B cell (primary cell): ENCODE measurements at regions not wholly inside any gene's neighbourhood (a gene's known extent, or its start where the extent isn't known, plus 50 kb on each side); places are given as distances from the start of the nearest gene placed in this dataset.

Experiments used
- ATAC-seq: fragments of 200-7000 bp; cut with Tn5 transposase; one replicate; pipeline ENCODE4 v1.10.0; 2021; ENCODE audit warnings: low read depth, mild to moderate bottlenecking, moderate number of reproducible peaks, moderate library complexity
- CTCF ChIA-PET: fragments of 350-600 bp; sonication (Branson Sonifier 250); formaldehyde crosslinking; loops from one replicate; lab custom pipeline; 2021; ENCODE audit warnings: antibody characterized with exemption, inconsistent platforms; lab: Charles Lee
- POLR2A ChIA-PET: fragments of 350-600 bp; sonication (Branson Sonifier 250); formaldehyde crosslinking; loops from one replicate; lab custom pipeline; 2021; ENCODE audit warnings: antibody characterized with exemption; lab: Charles Lee
- DNase-seq: peaks from one replicate; pipeline ENCODE4 v3.0.0; 2013
- H2AFZ ChIP-seq: 2 replicates; pipeline ENCODE4 v1.6.1; 2012; ENCODE audit warnings: mild to moderate bottlenecking, low read depth, low read length; ENCODE audit not compliant: insufficient read depth, poor library complexity, severe bottlenecking
- H3K27ac ChIP-seq, 2 donors: 1 replicate in 1 of 2; 2 replicates in 1 of 2; pipeline ENCODE4 v1.5.1; 2012 to 2013; ENCODE audit warnings: low read length in 2 of 2, mild to moderate bottlenecking in 2 of 2, moderate library complexity in 1 of 2
- H3K27me3 ChIP-seq, 4 experiments: fragments of 200-600 bp in 1 of 4; sonication (generic) in 1 of 4; replicated peaks in 1 of 4; 1 replicate in 2 of 4; 2 replicates in 2 of 4; pipeline versions ENCODE4 v1.6.1 to v1.7.0; 2013 to 2016; ENCODE audit warnings: low read length in 3 of 4, mild to moderate bottlenecking in 2 of 4, mixed read lengths in 1 of 4, moderate library complexity in 1 of 4; ENCODE audit not compliant: insufficient read depth in 4 of 4, control insufficient read depth in 3 of 4; ENCODE audit errors: control extremely low read depth in 1 of 4
- H3K36me3 ChIP-seq, 2 experiments: replicated peaks in 1 of 2; 1 replicate in 1 of 2; 2 replicates in 1 of 2; pipeline versions ENCODE4 v1.6.1 to v1.7.1; 2013; ENCODE audit warnings: low read length in 1 of 2; ENCODE audit not compliant: insufficient read depth in 2 of 2, control insufficient read depth in 1 of 2; ENCODE audit errors: control extremely low read depth in 1 of 2, extremely low read depth in 1 of 2
- H3K4me1 ChIP-seq, 2 donors: fragments of 200-600 bp in 1 of 2; sonication (generic) in 1 of 2; 1 replicate in 1 of 2; 2 replicates in 1 of 2; pipeline versions ENCODE4 v1.5.1 to v1.6.1; 2013 to 2017; ENCODE audit warnings: low read length in 2 of 2; ENCODE audit not compliant: control insufficient read depth in 2 of 2, insufficient read depth in 2 of 2
- H3K4me2 ChIP-seq: replicated peaks from 2 replicates; pipeline ENCODE3; 2012; ENCODE audit warnings: mild to moderate bottlenecking, low read depth, low read length; ENCODE audit not compliant: poor library complexity, severe bottlenecking
- H3K4me3 ChIP-seq, 5 experiments: fragments of 200-600 bp in 1 of 5; sonication (generic) in 1 of 5; 1 replicate in 3 of 5; 2 replicates in 2 of 5; pipeline versions ENCODE4 v1.5.1 to v1.7.0; 2011 to 2016; ENCODE audit warnings: low read length in 4 of 5, mild to moderate bottlenecking in 4 of 5, low read depth in 2 of 5, control low read depth in 1 of 5, moderate library complexity in 1 of 5; ENCODE audit not compliant: insufficient read depth in 1 of 5; ENCODE audit errors: control extremely low read depth in 1 of 5, extremely low read depth in 1 of 5
- H3K79me2 ChIP-seq: fragments of 200-600 bp; sonication (generic); one replicate; pipeline ENCODE4 v1.6.0; 2016; ENCODE audit warnings: low read length; ENCODE audit not compliant: control insufficient read depth, insufficient read depth
- H3K9ac ChIP-seq: fragments of 200-600 bp; sonication (generic); 2 replicates; pipeline ENCODE4 v1.6.1; 2017; ENCODE audit warnings: mild to moderate bottlenecking, low read length, moderate library complexity
- H3K9me3 ChIP-seq, 3 donors: one replicate each; pipeline versions ENCODE4 v1.6.1 to v1.7.1; 2013; ENCODE audit warnings: low read length in 2 of 3; ENCODE audit not compliant: control insufficient read depth in 2 of 3, insufficient read depth in 1 of 3; ENCODE audit errors: control extremely low read depth in 1 of 3
- H4K20me1 ChIP-seq: 2 replicates; pipeline ENCODE4 v1.6.0; 2012; ENCODE audit warnings: mild to moderate bottlenecking, low read length; ENCODE audit not compliant: insufficient read depth, control insufficient read depth, poor library complexity, severe bottlenecking
- H3K27ac Mint-ChIP-seq: one replicate; pipeline ENCODE4 v1.8.0; 2021; ENCODE audit warnings: mixed read lengths
- H3K27me3 Mint-ChIP-seq: one replicate; pipeline ENCODE4 v1.8.0; 2021; ENCODE audit warnings: mixed read lengths
- H3K4me1 Mint-ChIP-seq: one replicate; pipeline ENCODE4 v1.8.0; 2021; ENCODE audit warnings: mixed read lengths
- H3K4me3 Mint-ChIP-seq: one replicate; pipeline ENCODE4 v1.8.0; 2021; ENCODE audit warnings: mixed read lengths
- H3K9me3 Mint-ChIP-seq: one replicate; pipeline ENCODE4 v1.8.0; 2022; ENCODE audit warnings: mixed read lengths; ENCODE audit not compliant: insufficient read depth
- CTCF ChIP-seq: fragments of 200-600 bp; IDR thresholded peaks from one replicate; pipeline ENCODE4 v1.8.0; 2022; ENCODE audit warnings: antibody characterized with exemption, mild to moderate bottlenecking
- EZH2 ChIP-seq: IDR thresholded peaks from 2 replicates; pipeline ENCODE4 v1.6.1; 2012; ENCODE audit warnings: borderline replicate concordance, low read depth, mild to moderate bottlenecking, moderate library complexity, low read length; ENCODE audit not compliant: insufficient read depth, poor library complexity, severe bottlenecking
- WGBS: methylation state at CpG from one replicate; pipeline ENCODE4 v1.1.5; 2013; ENCODE audit warnings: missing lambda C conversion rate; ENCODE audit not compliant: insufficient coverage; 5-methylcytosine and 5-hydroxymethylcytosine counted together
- intact Hi-C: fragments of 100-400 bp; cut with micrococcal nuclease; formaldehyde crosslinking; loops from one replicate; pipeline ENCODE4 v1.10.0; 2022

DNA sequence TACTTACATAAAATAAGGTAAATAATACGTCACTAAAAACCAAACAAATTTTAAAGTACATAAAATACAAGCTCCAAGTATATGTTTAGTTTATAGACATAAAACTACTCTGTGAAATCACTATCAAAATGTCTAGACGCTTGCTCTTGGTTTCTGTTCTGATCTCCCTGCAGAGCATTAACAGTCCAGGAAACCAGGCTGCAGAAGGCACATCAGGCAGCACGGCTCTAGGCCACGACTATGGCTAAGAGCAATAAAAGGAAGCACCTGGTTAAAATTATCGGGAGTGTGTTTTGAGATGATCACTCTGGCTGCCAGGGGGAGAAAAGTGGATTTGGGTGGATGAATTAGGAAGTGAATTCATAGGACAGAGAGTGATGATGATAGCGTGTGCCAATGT is 196.0 kb upstream of the SPHKAP start:
- ChIA-PET POLR2A (no interaction called here), CTCF (no interaction called here)
- no peak for TF ChIP-seq EZH2
- no peak for TF ChIP-seq CTCF
- no peaks in the 10 kb centered on the region for H3K79me2 ChIP-seq
- H3K27ac ChIP-seq = no peak overlapping the region
- no peak overlapping the region for H3K4me3 ChIP-seq
- ATAC-seq = no peak
- H3K9me3 Mint-ChIP-seq = no peaks in the 10 kb centered on the region
- no peak overlapping the region for H3K4me2 ChIP-seq
- no peak for DNase-seq
- 27% methylated on average over 4 of the region's 6 CpGs for WGBS
- H3K9me3 ChIP-seq = no peaks in the 10 kb centered on the region
- no peak overlapping the region for H2AFZ ChIP-seq
- H3K27ac Mint-ChIP-seq = no peak overlapping the region
- no peak overlapping the region for H3K9ac ChIP-seq
- H3K4me1 ChIP-seq = no peaks in the 10 kb centered on the region
- intact Hi-C loops = no loop called here
- H3K27me3 ChIP-seq = no peaks in the 10 kb centered on the region
- no peaks in the 10 kb centered on the region for H4K20me1 ChIP-seq
- no peaks in the 10 kb centered on the region for H3K27me3 Mint-ChIP-seq
- no peaks in the 10 kb centered on the region for H3K4me1 Mint-ChIP-seq
- H3K4me3 Mint-ChIP-seq = no peak overlapping the region
- H3K36me3 ChIP-seq = no peaks in the 10 kb centered on the region

DNA sequence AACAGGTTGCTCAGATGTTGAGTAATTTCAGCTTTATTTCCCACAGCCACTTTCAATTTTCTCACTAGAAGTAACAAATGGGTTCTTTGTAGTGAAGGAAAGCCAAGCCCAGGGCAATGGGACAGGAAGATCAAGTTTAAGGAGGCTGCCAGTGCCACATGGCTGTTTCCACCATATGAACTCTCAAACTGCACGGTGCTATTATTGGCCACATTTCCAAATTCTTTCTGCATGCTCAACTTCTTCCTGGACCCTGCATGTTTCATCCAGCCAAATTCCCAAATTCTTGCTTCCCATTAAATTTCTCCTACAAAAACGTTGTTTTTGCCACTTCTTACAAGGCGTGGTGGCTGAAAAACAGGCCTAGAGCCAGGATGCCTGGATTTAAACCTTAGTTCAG is 193.3 kb upstream of the SPHKAP start:
- Mint-ChIP-seq H3K27ac (no peak overlapping the region), H3K4me1 (no peaks in the 10 kb centered on the region), H3K27me3 (no peaks in the 10 kb centered on the region), H3K4me3 (no peak overlapping the region), H3K9me3 (no peaks in the 10 kb centered on the region)
- POLR2A ChIA-PET = no interaction called here
- Histone ChIP-seq H3K9me3 (peaks cover 0 to 4% (median 0%) of the 10 kb centered on the region in 3 donors), H3K36me3 (no peaks in the 10 kb centered on the region), H2AFZ (no peak overlapping the region), H3K4me1 (no peaks in the 10 kb centered on the region), H3K4me2 (no peak overlapping the region), H3K27me3 (no peaks in the 10 kb centered on the region), H4K20me1 (no peaks in the 10 kb centered on the region), H3K9ac (no peak overlapping the region), H3K4me3 (no peak overlapping the region), H3K79me2 (no peaks in the 10 kb centered on the region), H3K27ac (no peak overlapping the region)
- TF ChIP-seq EZH2 (no peak), CTCF (no peak)
- intact Hi-C loops = no loop called here
- 90% methylated on average over 3 of the region's 3 CpGs for WGBS
- ATAC-seq = no peak
- CTCF ChIA-PET = no interaction called here
- DNase-seq = no peak
